Activated T-cell treated with anti-CD3 and anti-CD28 coated beads, Interleukin-2, amount 50 U/mL, for 48 hours (primary cell): ENCODE measurements at regions not wholly inside any gene's neighbourhood (a gene's known extent, or its start where the extent isn't known, plus 50 kb on each side); places are given as distances from the start of the nearest gene placed in this dataset.
"Not testable (repeated sequence)": the region's sequence is repeated elsewhere in the genome, so short reads cannot be mapped to it uniquely, and the experiment has no call there.

Source experiments
- DNase-seq, 2 experiments: peaks; one replicate each; pipeline ENCODE4 v3.0.0-alpha.2; 2020

DNA sequence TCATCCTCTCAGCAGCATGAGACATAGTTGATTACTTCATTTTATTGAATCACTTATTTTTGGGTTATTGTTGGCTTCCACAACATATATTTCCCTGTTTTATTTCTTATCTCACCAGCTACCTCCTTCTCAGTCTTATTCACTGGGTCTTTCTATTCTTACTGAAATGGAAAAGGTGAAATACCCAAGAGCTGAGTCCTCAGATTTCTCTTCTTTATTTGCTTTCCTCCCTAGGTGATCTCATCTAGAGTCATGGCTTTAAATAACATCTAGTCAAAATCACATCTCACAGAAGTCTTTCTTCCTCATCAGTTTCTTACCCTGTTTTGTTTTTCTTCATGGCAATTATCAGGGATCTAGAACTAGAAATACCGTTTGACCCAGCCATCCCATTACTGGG lies 105.0 kb upstream of the RBBP8 start:
- DNase-seq, result no peak

- DNase-seq, result not testable (repeated sequence)
Measured at GRCh38 chr18:22828583-22828982, 104.5 kb upstream of the RBBP8 start.

DNA sequence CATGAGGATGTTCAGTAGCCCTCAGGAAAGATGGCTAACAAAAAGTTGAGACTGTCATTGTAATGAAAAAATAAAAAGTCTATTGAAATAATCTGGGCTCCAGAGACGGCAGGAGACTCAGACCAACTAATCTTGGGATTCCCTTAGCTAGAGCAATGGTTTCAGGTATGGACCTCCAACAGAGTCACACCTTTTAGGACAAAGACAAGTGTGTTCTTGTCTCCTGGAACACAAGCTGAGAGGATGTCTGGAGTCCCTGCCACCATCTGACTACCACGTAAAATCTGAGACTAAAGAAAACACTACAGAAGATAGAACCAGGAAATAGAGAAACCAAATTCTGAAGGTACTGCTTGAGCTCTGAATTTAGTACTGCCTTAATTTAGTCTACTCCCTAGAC lies 103.3 kb upstream of the RBBP8 start:
- DNase-seq, result no peak

DNA sequence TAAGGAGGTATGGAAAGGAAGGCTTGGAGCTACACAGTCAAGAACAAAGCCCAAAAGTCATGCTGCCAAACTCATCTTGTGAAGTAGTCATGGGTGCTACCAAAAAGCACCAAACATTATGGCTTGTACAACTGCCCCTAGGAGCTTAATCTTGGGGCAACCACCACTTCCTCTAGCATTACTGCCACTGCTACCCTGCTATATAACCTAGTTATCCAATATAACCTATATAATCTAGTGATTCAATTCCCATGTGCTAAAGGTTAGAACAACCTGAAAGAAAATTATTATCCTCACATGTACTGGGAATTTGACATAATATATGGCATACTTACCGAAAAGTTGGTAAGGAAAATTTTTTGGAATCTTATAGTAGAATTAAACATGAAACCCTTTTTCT lies 102.6 kb upstream of the RBBP8 start:
- DNase-seq, result no peak

DNA sequence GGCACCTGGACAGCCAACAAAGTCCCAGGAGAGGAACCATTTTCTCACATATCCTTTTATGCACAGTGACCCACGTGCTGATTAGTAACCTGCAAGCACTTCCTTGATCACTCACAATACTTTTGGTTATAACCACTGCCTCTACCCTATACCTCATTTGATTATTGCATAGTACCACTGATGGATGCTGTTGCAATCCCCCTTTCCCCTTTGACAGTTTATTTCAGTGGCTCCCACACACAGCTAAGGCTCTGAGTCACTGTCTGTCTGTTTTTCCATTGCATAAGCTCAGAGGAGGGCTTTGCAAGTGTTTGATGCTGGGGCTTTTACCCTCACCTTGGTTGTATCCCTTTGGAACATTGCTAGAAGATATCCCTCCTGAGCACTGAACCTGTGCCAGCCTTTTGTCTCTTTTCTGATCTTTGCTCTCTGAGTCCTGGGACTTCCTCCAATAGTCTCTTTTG lies 101.7 kb upstream of the RBBP8 start:
- no peak for DNase-seq

- no peak for DNase-seq
Measured at GRCh38 chr18:22836932-22837331, 96.2 kb upstream of the RBBP8 start.

DNA sequence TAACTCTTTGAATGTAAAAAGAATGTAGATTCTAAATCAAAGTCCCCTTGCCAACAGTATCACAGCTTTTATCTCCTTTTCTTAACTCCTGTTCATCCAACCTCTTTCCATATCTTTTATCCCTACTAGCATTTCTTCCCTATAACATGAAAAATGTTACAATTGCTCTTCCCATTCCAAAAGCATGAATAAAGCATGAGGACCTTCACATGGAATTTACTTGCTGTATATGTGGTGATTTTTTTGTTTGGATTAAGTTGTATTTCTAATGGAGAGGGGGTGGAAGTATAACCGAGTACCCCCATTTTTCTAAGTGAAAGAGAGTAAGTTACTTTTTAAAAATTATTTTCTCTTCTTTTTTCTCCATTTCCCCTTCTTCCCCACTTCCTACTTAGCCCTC lies 94.9 kb upstream of the RBBP8 start:
- no peak for DNase-seq

DNA sequence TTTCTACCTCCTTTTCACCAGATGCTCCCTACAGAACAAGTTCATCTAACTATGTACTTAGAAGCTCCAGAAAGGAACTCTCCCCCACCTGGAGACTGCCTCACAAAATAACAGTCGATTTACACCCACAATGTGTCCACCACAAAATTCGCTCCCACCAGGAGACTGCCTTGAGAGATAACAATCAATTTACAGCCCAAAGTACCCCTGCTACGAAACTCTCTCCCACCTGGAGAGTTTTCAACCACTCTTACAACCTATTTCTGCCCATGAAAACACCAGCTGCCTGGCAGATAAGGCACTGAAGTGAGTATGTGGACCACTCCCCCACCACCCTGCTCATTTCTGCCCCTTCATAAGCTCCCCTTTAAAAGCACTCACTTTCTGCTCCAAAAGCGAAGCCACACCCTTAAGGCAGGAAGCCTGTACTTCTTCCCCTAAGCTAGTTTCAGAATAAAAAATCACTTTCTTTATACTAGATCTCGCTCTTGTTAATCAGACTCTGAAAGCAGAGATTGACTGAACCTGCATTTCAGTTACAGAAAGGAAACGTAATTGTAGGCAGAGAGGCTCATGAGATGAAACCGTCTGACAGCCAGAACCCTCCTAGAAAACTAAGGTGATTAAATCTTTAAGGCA lies 94.4 kb upstream of the RBBP8 start:
- DNase-seq, result peak in 1 of 2 experiments; percentile 23

- no peak for DNase-seq
Measured at GRCh38 chr18:22839340-22839821, 93.7 kb upstream of the RBBP8 start.

DNA sequence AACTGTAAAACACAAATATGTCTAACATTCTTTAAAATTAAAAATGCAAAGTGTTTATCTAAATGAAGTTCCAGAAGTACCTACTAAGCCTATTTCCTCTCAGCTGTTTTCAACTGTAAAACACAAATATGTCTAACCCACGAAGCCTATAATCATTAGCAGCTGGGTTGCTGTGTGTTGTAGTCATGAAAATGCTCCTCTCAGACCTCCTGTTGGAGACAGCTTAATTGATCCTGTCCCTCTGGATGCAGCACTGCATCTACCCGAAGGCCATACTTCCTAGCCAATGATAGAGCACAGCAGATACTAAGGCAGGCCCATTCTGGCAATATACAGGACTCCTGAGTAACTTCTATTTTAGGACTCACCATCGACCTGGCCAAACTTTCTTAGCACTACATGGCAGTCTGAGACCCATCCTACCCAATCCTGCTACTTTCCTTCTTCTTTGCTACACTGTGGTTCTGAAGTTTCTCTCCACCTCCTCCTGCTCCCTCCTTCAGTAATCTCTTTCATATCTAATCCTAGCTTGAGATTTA lies 92.5 kb upstream of the RBBP8 start:
- no peak for DNase-seq

GRCh38 chr18:22841840-22842239 lies 91.3 kb upstream of the RBBP8 start:
- DNase-seq, result no peak

DNA sequence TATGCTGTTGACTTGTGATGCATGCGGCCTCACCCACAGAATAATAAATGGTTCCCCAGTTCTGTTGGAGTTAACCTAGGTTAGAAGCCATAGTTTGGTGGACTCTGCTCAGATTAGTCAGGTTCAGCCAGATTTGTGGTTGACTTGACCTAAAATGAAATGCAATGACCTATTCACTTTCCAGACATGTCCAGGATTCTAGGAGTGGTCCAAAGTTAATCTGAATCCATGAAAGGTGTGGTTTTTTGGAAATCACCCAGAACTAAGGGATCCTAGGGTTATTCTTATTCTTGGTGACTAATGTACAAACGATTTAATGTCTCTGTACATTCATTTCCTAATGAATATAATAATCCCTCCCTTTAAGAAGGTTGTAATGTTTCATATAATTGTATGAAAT lies 88.9 kb upstream of the RBBP8 start:
- no peak for DNase-seq

DNA sequence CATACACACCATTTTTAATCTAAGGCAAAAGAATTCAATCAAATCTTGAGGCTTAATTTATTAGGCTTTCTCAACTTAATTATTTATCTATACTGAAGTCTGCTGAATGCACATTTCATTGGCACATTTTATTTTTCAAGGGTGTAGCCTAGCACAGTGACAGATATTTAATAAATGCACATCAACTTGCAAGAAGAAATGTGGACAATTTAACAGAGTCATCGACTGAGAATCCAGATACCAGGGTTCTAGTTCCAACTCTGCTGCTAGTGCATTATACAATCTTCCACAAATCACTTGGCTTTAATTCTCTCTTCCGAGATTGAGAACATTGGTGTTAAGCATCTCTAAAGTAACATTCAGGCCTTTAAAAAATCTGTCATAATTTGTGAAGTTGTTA lies 88.5 kb upstream of the RBBP8 start:
- no peak for DNase-seq

DNA sequence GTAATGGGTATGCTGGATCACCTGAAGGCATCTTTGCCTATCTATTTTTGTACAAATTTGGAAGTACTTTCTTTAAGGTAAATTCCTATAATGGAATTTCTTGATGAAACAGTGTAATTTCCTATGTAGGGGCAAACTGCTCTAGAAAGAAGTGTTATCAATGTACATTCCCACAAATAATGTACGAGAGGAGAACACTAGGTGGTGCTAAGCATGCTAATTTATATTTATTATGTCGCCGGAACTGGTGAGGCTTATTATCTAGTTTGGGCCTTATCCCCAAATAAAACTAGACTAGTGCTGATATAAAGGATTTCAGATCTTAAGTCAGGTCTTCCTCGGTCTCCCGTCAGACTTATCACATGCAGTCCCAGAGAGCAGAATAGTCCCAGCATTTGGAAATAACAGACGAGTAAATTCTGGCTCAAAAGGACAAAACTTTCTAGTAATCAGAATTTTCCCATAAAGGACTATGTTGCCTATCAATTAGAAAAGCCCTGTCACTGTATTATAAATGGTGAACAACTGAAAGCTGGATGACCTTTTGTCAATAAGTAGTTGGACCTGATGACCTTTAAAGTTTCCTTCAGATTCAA lies 86.9 kb upstream of the RBBP8 start:
- no peak for DNase-seq

GRCh38 chr18:22846697-22847096 lies 86.4 kb upstream of the RBBP8 start:
- no peak for DNase-seq

GRCh38 chr18:22847392-22847791 lies 85.7 kb upstream of the RBBP8 start:
- no peak for DNase-seq

GRCh38 chr18:22847867-22848451 lies 85.2 kb upstream of the RBBP8 start:
- DNase-seq, result no peak

DNA sequence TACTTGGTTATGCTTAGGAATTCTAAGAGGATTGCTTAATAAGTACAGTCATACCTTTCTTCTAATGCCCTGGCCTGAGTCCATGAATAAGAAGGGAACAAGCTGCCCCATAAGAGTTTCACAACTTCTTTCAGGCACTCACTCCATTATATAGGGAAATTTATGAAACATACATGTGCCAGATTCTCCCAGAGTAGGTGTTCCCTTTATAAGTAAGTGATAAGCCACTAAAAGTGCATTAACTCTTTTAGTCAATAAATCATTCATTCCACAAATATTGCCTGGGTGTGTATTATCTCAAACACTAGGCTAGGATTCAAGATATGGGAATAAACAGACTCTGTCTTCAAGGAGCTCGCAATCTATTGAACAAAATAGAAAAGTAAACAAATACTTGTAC lies 84.5 kb upstream of the RBBP8 start:
- no peak for DNase-seq

- DNase-seq, result no peak
Measured at GRCh38 chr18:22856870-22857269, 76.3 kb upstream of the RBBP8 start.

DNA sequence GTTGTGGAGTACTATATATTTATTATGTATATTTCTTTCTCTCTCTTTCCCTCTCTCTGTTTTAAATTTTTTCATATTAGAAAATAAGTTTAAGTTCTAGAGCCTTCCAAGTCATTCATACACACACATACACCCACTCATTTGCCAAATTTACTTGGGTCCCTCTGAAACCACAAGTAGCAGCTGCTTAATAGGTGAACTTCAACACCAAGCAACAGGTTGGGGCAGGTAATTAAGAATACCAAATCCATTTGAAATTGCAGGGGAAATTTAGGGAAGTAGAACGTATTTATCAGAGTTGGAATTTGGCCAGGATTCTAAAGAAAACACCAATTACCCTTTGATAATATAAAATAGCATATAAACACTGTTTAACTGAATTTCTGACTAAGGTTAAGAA lies 75.0 kb upstream of the RBBP8 start:
- no peak for DNase-seq

- no peak for DNase-seq
Measured at GRCh38 chr18:22860807-22861206, 72.3 kb upstream of the RBBP8 start.

DNA sequence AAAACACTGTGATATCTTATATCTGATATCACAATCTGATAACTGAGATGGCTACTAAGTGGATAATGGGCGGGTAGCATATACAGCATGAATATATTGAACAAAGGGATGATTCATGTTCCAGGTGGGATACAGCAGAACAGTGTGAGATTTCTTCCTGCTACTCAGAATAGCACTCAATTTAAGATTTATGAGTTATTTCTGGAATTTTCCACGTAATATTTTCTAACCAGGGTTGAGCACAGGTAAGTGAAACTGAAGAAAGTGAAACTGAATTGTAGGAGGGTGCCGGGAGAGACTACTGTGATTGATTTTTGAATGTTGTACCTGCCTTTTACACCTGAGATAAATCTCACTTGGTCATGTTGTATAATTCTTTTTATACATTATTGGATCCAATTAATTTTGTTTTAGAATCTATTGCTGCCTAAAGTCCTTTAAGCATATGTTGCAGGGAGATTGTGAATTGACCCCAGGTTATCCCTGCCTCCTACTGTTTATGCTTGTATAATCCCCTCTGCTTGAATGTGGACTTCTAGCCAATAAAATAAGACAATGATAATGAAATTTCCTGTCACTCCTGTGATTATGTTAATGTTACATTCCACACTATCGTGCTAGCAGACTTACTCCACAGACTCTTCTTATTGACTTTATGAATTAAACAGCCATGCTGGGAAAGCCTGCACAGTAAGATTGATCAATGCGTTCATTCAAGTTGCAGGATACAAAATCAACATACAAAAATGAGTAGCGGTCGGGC lies 67.6 kb upstream of the RBBP8 start:
- no peak for DNase-seq

- DNase-seq, result no peak
Measured at GRCh38 chr18:22868831-22869230, 64.3 kb upstream of the RBBP8 start.
